G401.6 (cell line): ENCODE measurements at regions not wholly inside any gene's neighbourhood (a gene's known extent, or its start where the extent isn't known, plus 50 kb on each side); places are given as distances from the start of the nearest gene placed in this dataset.
"Not testable (repeated sequence)": the region's sequence is repeated elsewhere in the genome, so short reads cannot be mapped to it uniquely, and the experiment has no call there.

ENCODE experiments used
- FAIRE-seq: peaks from 2 replicates; lab custom pipeline; 2012; peaks lifted over from hg19 to GRCh38; lab: Jason Lieb, UNC

GRCh38 chr4:160110891-160111290 is 1008.0 kb downstream of the RAPGEF2 start:
- no peak for FAIRE-seq

GRCh38 chr4:160117686-160118085 is 1014.8 kb downstream of the RAPGEF2 start:
- FAIRE-seq, result no peak

- not testable (repeated sequence) for FAIRE-seq
These were observed 1022.9 kb downstream of the RAPGEF2 start for GRCh38 chr4:160125576-160126287.

- FAIRE-seq, result no peak
These were observed 1024.3 kb downstream of the RAPGEF2 start for GRCh38 chr4:160127211-160127610.

- FAIRE-seq, result no peak
These were observed 1026.6 kb downstream of the RAPGEF2 start for GRCh38 chr4:160129439-160129838.

- no peak for FAIRE-seq
These were observed 1033.1 kb downstream of the RAPGEF2 start for GRCh38 chr4:160136021-160136420.

GRCh38 chr4:160141206-160141605 is 1038.3 kb downstream of the RAPGEF2 start:
- FAIRE-seq, result no peak

- no peak for FAIRE-seq
These were observed 1039.7 kb downstream of the RAPGEF2 start for GRCh38 chr4:160142579-160142978.

- no peak for FAIRE-seq
These were observed 1040.7 kb downstream of the RAPGEF2 start for GRCh38 chr4:160143574-160143973.

GRCh38 chr4:160159457-160159856 is 1056.6 kb downstream of the RAPGEF2 start:
- no peak for FAIRE-seq

- no peak for FAIRE-seq
These were observed 1058.1 kb downstream of the RAPGEF2 start for GRCh38 chr4:160161026-160161425.

- FAIRE-seq, result no peak
These were observed 1072.3 kb downstream of the RAPGEF2 start for GRCh38 chr4:160175064-160175643.

GRCh38 chr4:160180211-160180610 is 1077.3 kb downstream of the RAPGEF2 start:
- FAIRE-seq, result no peak

GRCh38 chr4:160182727-160183126 is 1079.8 kb downstream of the RAPGEF2 start:
- no peak for FAIRE-seq

- no peak for FAIRE-seq
These were observed 1082.0 kb downstream of the RAPGEF2 start for GRCh38 chr4:160184884-160185283.

GRCh38 chr4:160193787-160194186 is 1090.9 kb downstream of the RAPGEF2 start:
- FAIRE-seq, result no peak

- no peak for FAIRE-seq
These were observed 1091.8 kb downstream of the RAPGEF2 start for GRCh38 chr4:160194716-160195115.

GRCh38 chr4:160202802-160203201 is 1099.9 kb downstream of the RAPGEF2 start:
- no peak for FAIRE-seq

- no peak for FAIRE-seq
These were observed 1109.2 kb downstream of the RAPGEF2 start for GRCh38 chr4:160212078-160212477.

GRCh38 chr4:160213366-160213765 is 1110.5 kb downstream of the RAPGEF2 start:
- FAIRE-seq, result no peak

GRCh38 chr4:160217352-160217751 is 1114.5 kb downstream of the RAPGEF2 start:
- no peak for FAIRE-seq

- no peak for FAIRE-seq
These were observed 1121.2 kb downstream of the RAPGEF2 start for GRCh38 chr4:160224049-160224448.

- FAIRE-seq, result no peak
These were observed 1130.3 kb downstream of the RAPGEF2 start for GRCh38 chr4:160233141-160233540.

- no peak for FAIRE-seq
These were observed 1132.4 kb downstream of the RAPGEF2 start for GRCh38 chr4:160235285-160235684.
